LoVo (cell line): ENCODE measurements at regions not wholly inside any gene's neighbourhood (a gene's known extent, or its start where the extent isn't known, plus 50 kb on each side); places are given as distances from the start of the nearest gene placed in this dataset.

Source experiments
- DNase-seq: peaks from one replicate; pipeline ENCODE4 v3.0.0-alpha.2; 2016; ENCODE audit warnings: low spot score

- no peak for DNase-seq
Observed at GRCh38 chr1:67616394-67616985, 68.5 kb upstream of the GADD45A start.

GRCh38 chr1:67618285-67619018, 66.5 kb upstream of the GADD45A start:
- no peak for DNase-seq

- DNase-seq, result no peak
Observed at GRCh38 chr1:67619080-67619479, 65.9 kb upstream of the GADD45A start.

GRCh38 chr1:67623906-67624305, 61.1 kb upstream of the GADD45A start:
- no peak for DNase-seq

GRCh38 chr1:67624680-67625079, 60.3 kb upstream of the GADD45A start:
- no peak for DNase-seq

- peak; percentile 56 for DNase-seq
Observed at GRCh38 chr1:67626090-67626860, 58.7 kb upstream of the GADD45A start.

GRCh38 chr1:67626861-67627235, 58.2 kb upstream of the GADD45A start:
- no peak for DNase-seq

GRCh38 chr1:67627336-67627735, 57.7 kb upstream of the GADD45A start:
- DNase-seq, result no peak

GRCh38 chr1:67627906-67628305, 57.1 kb upstream of the GADD45A start:
- no peak for DNase-seq

- no peak for DNase-seq
Observed at GRCh38 chr1:67629370-67630075, 55.5 kb upstream of the GADD45A start.

GRCh38 chr1:67630438-67631045, 54.5 kb upstream of the GADD45A start:
- peak; percentile 50 for DNase-seq

- DNase-seq, result no peak
Observed at GRCh38 chr1:67632356-67632755, 52.6 kb upstream of the GADD45A start.

GRCh38 chr1:67632811-67633655, 52.0 kb upstream of the GADD45A start:
- DNase-seq, result no peak

- DNase-seq, result no peak
Observed at GRCh38 chr1:67634396-67634935, 50.5 kb upstream of the GADD45A start.

GRCh38 chr1:67635055-67635809, 49.8 kb upstream of the GADD45A start:
- DNase-seq, result no peak
